Muscle layer of colon (tissue), 2 donors: ENCODE measurements at regions not wholly inside any gene's neighbourhood (a gene's known extent, or its start where the extent isn't known, plus 50 kb on each side); places are given as distances from the start of the nearest gene placed in this dataset.
"Not testable (repeated sequence)": the region's sequence is repeated elsewhere in the genome, so short reads cannot be mapped to it uniquely, and the experiment has no call there.

ENCODE experiments used
- H3K27ac ChIP-seq: one replicate; pipeline ENCODE4 v1.7.0; 2013; ENCODE audit warnings: low read depth, mild to moderate bottlenecking, low read length, moderate library complexity
- H3K27me3 ChIP-seq, 2 donors: one replicate each; pipeline ENCODE4 v1.7.0; 2013; ENCODE audit warnings: low read length in 2 of 2, mild to moderate bottlenecking in 2 of 2; ENCODE audit not compliant: insufficient read depth in 2 of 2, control insufficient read depth in 1 of 2
- H3K36me3 ChIP-seq: one replicate; pipeline ENCODE4 v1.7.0; 2013; ENCODE audit warnings: mild to moderate bottlenecking, low read length; ENCODE audit not compliant: insufficient read depth
- H3K4me1 ChIP-seq: one replicate; pipeline ENCODE4 v1.7.0; 2013; ENCODE audit warnings: mild to moderate bottlenecking, low read length; ENCODE audit not compliant: insufficient read depth
- H3K4me3 ChIP-seq, 2 donors: one replicate each; pipeline ENCODE4 v1.7.0; 2013; ENCODE audit warnings: low read length in 2 of 2, low read depth in 1 of 2, mild to moderate bottlenecking in 1 of 2, moderate library complexity in 1 of 2
- H3K9ac ChIP-seq: one replicate; pipeline ENCODE4 v1.7.0; 2013; ENCODE audit warnings: low read length
- H3K9me3 ChIP-seq: one replicate; pipeline ENCODE4 v1.7.0; 2013; ENCODE audit warnings: mild to moderate bottlenecking, low read length
- donor health status: abdominal sarcoma.
- donor health status: Adenocarcinoma of cecum.

- no peaks in the 10 kb centered on the region for H3K9me3 ChIP-seq
- no peak overlapping the region for H3K4me3 ChIP-seq
- H3K36me3 ChIP-seq = no peaks in the 10 kb centered on the region
- no peaks in the 10 kb centered on the region for H3K4me1 ChIP-seq
- H3K27me3 ChIP-seq = no peaks in the 10 kb centered on the region
- no peak overlapping the region for H3K9ac ChIP-seq
- no peak overlapping the region for H3K27ac ChIP-seq
Measured at GRCh38 chr5:6252581-6252980, 125.8 kb downstream of the MED10 start.

- Histone ChIP-seq H3K27ac (no peak overlapping the region), H3K27me3 (no peaks in the 10 kb centered on the region), H3K36me3 (no peaks in the 10 kb centered on the region), H3K4me3 (no peak overlapping the region), H3K9ac (no peak overlapping the region), H3K9me3 (no peaks in the 10 kb centered on the region), H3K4me1 (no peaks in the 10 kb centered on the region)
Measured at GRCh38 chr5:6251565-6252102, 126.7 kb downstream of the MED10 start.

- H3K27ac ChIP-seq = no peak overlapping the region
- no peaks in the 10 kb centered on the region for H3K4me1 ChIP-seq
- no peaks in the 10 kb centered on the region for H3K9me3 ChIP-seq
- no peaks in the 10 kb centered on the region for H3K36me3 ChIP-seq
- H3K4me3 ChIP-seq = no peak overlapping the region
- no peaks in the 10 kb centered on the region for H3K27me3 ChIP-seq
- H3K9ac ChIP-seq = no peak overlapping the region
Measured at GRCh38 chr5:6250121-6250520, 128.2 kb downstream of the MED10 start.

GRCh38 chr5:6248132-6248531, 130.2 kb downstream of the MED10 start:
- no peaks in the 10 kb centered on the region for H3K36me3 ChIP-seq
- no peak overlapping the region for H3K9ac ChIP-seq

GRCh38 chr5:6246820-6247437, 131.4 kb downstream of the MED10 start:
- H3K27me3 ChIP-seq = no peaks in the 10 kb centered on the region
- H3K9me3 ChIP-seq = no peaks in the 10 kb centered on the region
- no peak overlapping the region for H3K4me3 ChIP-seq
- no peak overlapping the region for H3K27ac ChIP-seq
- no peaks in the 10 kb centered on the region for H3K36me3 ChIP-seq
- H3K9ac ChIP-seq = no peak overlapping the region
- no peaks in the 10 kb centered on the region for H3K4me1 ChIP-seq

More at GRCh38 chr5:6248132-6248531, 130.2 kb downstream of the MED10 start:
- H3K4me3 ChIP-seq = no peak overlapping the region
- no peak overlapping the region for H3K27ac ChIP-seq
- H3K9me3 ChIP-seq = no peaks in the 10 kb centered on the region
- no peaks in the 10 kb centered on the region for H3K27me3 ChIP-seq
- no peaks in the 10 kb centered on the region for H3K4me1 ChIP-seq

- H3K27me3 ChIP-seq = no peaks in the 10 kb centered on the region
- no peak overlapping the region for H3K9ac ChIP-seq
- H3K9me3 ChIP-seq = no peaks in the 10 kb centered on the region
- H3K4me1 ChIP-seq = no peaks in the 10 kb centered on the region
- H3K27ac ChIP-seq = no peak overlapping the region
- no peak overlapping the region for H3K4me3 ChIP-seq
- H3K36me3 ChIP-seq = no peaks in the 10 kb centered on the region
Measured at GRCh38 chr5:6244339-6244714, 134.0 kb downstream of the MED10 start.

GRCh38 chr5:6243706-6244338, 134.5 kb downstream of the MED10 start:
- Histone ChIP-seq H3K9ac (no peak overlapping the region), H3K27ac (no peak overlapping the region), H3K9me3 (no peaks in the 10 kb centered on the region), H3K4me1 (no peaks in the 10 kb centered on the region), H3K27me3 (no peaks in the 10 kb centered on the region), H3K4me3 (no peak overlapping the region), H3K36me3 (no peaks in the 10 kb centered on the region)

- not testable (repeated sequence) for H3K9me3 ChIP-seq, H3K4me3 ChIP-seq, H3K27ac ChIP-seq, H3K4me1 ChIP-seq, H3K9ac ChIP-seq, H3K36me3 ChIP-seq, H3K27me3 ChIP-seq
Measured at GRCh38 chr5:6241056-6241455, 137.3 kb downstream of the MED10 start.

- H3K9me3 ChIP-seq = no peaks in the 10 kb centered on the region
- no peak overlapping the region for H3K9ac ChIP-seq
- no peak overlapping the region for H3K4me3 ChIP-seq
- no peaks in the 10 kb centered on the region for H3K27me3 ChIP-seq
- H3K27ac ChIP-seq = no peak overlapping the region
- no peaks in the 10 kb centered on the region for H3K36me3 ChIP-seq
- H3K4me1 ChIP-seq = no peaks in the 10 kb centered on the region
Measured at GRCh38 chr5:6236858-6237481, 141.4 kb downstream of the MED10 start.

GRCh38 chr5:6236170-6236793, 142.1 kb downstream of the MED10 start:
- Histone ChIP-seq H3K4me1 (no peaks in the 10 kb centered on the region), H3K9ac (no peak overlapping the region), H3K4me3 (no peak overlapping the region), H3K36me3 (no peaks in the 10 kb centered on the region), H3K27ac (no peak overlapping the region), H3K9me3 (no peaks in the 10 kb centered on the region), H3K27me3 (no peaks in the 10 kb centered on the region)

GRCh38 chr5:6235726-6236125, 142.6 kb downstream of the MED10 start:
- Histone ChIP-seq H3K27ac (no peak overlapping the region), H3K27me3 (no peaks in the 10 kb centered on the region), H3K36me3 (no peaks in the 10 kb centered on the region), H3K4me1 (no peaks in the 10 kb centered on the region), H3K9me3 (no peaks in the 10 kb centered on the region), H3K4me3 (no peak overlapping the region), H3K9ac (no peak overlapping the region)
